HG02970 (cell line): ENCODE measurements at regions not wholly inside any gene's neighbourhood (a gene's known extent, or its start where the extent isn't known, plus 50 kb on each side); places are given as distances from the start of the nearest gene placed in this dataset.
"Not testable (repeated sequence)": the region's sequence is repeated elsewhere in the genome, so short reads cannot be mapped to it uniquely, and the experiment has no call there.

Experiments
- ATAC-seq: cut with Tn5 transposase; IDR thresholded peaks from one replicate; pipeline ENCODE4 v1.9.1; 2021; ENCODE audit warnings: mild to moderate bottlenecking, moderate library complexity, moderate number of reproducible peaks; ENCODE audit not compliant: unreplicated experiment, low FRiP score

DNA sequence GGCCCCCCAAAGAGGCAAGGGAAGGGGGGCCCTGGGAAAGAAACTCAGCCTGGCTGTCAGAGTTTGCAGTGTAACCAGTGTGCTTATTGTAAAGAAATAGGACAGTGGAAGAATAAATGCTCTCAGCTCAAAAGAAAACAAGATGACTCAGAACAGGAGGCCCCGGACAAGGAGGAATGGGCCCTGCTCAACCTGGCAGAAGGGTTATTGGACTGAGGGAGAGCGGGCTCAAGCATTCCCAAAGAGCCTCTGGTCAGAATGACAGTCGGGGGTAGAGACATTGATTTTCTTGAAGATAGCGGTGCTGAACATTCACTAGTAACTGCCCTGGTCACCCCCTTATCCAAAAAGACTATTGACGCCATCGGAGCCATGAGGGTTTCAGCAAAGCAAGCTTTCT is 100.4 kb upstream of the OSBPL11 start:
- no peak for ATAC-seq

DNA sequence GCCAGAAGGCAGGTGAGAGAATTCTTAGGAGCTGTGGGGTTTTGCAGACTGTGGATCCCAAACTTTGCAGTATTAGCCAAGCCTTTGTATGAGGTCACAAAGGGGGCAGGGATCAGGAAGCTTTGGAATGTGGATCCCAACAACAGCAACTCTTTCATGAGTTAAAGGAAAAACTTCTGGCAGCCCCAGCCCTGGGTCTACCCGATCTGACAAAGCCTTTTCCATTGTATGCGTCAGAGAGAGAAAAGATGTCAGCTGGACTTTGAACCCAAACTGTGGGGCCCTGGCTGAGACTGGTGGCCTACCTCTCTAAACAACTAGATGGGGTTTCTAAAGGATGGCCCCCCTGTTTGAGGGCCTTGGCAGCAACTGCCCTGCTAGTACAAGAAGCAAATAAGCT is 101.8 kb upstream of the OSBPL11 start:
- not testable (repeated sequence) for ATAC-seq

DNA sequence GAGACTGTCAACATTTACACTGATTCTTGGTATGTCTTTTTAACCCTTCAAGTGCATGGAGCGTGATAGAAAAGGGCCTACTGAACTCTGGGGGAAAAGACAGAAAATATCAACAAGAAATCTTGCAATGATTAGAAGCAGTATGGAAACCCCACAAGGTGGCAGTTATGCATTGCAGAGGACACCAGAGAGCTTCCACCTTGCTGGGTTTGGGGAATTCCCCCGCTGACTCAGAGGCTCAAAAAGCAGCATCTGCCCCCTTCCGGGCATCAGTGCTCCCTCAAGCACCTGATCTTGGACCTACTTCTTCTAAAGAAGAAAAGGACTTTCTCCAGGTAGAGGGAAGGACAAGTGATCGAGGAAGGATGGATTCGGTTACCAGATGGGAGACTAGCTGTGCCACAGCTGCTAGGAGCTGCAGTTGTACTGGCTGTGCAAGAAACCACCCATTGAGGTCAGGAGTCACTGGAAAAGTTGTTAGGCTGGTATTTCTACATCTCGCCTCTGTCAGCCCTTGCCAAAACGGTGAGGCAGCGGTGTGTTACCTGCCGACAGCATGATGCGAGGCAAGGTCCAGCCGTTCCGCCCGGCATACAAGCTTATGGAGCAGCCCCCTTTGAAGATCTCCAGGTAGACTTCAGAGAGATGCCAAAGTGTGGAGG is 102.8 kb upstream of the OSBPL11 start:
- not testable (repeated sequence) for ATAC-seq

- ATAC-seq: no peak
Observed at GRCh38 chr3:125715651-125716050, 120.4 kb upstream of the OSBPL11 start.

GRCh38 chr3:125732151-125732550 is 136.9 kb upstream of the OSBPL11 start:
- ATAC-seq: not testable (repeated sequence)

DNA sequence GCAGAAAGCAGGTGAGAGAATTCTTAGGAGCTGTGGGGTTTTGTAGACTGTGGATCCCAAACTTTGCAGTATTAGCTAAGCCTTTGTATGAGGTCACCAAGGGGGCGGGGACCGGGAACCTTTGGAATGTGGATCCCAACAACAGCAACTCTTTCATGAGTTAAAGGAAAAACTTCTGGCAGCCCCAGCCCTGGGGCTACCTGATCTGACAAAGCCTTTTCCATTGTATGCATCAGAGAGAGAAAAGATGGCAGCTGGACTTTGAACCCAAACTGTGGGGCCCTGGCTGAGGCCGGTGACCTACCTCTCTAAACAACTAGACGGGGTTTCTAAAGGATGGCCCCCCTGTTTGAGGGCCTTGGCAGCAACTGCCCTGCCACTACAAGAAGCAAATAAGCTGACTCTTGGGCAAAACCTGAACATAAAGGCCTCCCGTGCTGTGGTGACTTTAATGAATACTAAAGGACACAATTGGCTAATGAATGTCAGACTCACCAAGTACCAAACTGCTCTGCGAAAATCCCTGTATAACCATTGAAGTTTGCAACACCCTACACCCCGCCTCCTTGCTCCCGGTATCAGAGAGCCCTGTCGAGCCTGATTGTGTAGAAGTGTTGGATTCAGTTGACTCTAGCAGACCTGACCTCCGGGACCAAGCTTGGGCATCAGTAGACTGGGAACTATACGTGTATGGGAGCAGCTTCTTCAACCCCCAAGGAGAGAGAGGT is 146.9 kb upstream of the OSBPL11 start:
- ATAC-seq: not testable (repeated sequence)

- not testable (repeated sequence) for ATAC-seq
Observed at GRCh38 chr3:125742845-125743244, 147.5 kb upstream of the OSBPL11 start.

- not testable (repeated sequence) for ATAC-seq
Observed at GRCh38 chr3:125757050-125757449, 161.8 kb upstream of the OSBPL11 start.

- not testable (repeated sequence) for ATAC-seq
Observed at GRCh38 chr3:125758641-125759130, 163.4 kb upstream of the OSBPL11 start.

DNA sequence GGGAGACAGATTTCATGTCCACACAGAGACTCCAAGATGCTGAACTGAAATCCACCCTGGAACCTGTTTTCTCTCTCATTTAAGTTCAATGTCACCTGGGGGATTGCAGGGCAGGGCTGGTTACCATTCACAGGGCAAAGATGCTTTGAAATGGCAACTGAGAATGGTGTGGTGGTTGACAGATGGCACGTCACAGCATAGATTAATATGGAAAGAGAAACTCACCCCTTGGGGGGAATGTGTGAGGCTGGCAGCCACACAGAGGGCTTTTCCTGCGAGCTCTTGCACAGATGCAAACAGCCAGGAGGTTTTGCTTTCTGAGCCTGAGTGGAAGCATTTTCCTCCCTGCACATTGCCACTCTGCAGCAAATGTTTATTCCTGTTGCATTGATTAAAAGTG is 167.3 kb upstream of the OSBPL11 start:
- ATAC-seq: not testable (repeated sequence)

GRCh38 chr3:125766285-125766826 is 171.1 kb upstream of the OSBPL11 start:
- ATAC-seq: not testable (repeated sequence)

DNA sequence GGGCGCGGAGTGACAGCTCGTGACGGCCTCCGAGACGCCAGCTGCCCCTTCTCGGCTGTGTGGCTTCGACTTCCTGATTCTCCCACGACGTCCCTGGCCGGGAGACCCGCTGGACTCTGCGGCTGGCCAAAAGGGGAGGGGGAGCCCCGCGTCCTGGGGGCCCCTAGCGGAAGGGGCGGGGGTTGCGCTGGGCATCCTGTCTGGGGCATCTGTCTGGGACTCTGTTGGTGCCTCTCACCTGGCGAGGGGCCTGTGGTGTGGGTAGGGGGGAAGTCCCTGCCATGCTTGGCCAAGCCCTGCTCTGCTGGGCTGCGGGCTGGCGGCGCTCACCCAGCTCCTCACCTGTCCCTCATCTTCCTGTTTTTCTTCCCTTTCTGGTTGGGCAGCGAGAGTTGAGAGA is 171.6 kb upstream of the OSBPL11 start:
- ATAC-seq: not testable (repeated sequence)

- no peak for ATAC-seq
Observed at GRCh38 chr3:125767641-125768040, 172.3 kb upstream of the OSBPL11 start.

- not testable (repeated sequence) for ATAC-seq
Observed at GRCh38 chr3:125768821-125769220, 173.5 kb upstream of the OSBPL11 start.

DNA sequence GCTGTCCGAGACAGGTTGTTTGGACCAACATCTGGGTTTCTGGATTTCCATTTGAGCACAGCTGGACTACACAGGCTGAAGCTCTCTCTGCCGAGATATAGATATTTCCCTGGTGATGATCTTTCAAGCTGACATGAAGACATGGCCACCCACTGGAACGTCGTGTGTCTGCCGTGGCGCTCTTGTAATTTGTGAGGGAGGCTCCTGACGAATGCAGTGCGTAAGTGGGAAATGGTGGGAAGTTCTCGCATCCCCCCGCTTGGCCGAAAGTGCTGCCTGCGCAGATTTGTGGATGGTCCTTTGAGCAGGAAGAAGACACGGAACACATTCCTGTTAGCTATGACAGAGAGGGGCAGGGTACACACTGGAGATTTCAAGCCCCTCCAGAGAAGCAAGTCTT is 176.2 kb upstream of the OSBPL11 start:
- ATAC-seq: not testable (repeated sequence)

DNA sequence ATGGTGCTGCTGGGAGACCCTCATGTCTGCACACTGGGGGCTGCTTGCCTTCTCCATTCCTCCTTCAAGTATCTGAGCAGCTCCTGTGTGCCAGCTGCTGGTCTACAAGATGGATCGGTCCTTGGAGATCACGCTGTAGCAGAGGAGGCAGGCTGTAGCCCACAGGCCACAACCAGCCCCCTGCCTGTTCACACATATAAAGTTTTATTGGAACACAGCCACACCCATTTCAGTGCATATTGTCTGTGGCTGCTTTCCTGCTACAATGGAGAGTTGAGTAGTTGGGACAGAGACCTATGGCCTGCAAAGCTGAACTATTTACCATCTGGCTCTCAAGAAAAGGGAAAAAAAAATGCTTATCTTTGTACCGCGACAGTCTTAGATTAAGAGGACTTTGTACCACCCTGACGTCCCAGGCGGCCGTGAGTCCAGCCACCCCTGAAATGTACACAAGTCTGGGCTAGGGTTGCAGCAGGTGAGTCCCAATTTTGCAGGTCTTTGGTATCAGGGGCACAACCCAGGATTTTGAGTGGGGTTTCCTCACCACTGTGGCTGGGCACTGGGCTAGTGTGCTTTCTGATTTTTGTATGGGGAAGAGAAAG is 179.2 kb upstream of the OSBPL11 start:
- not testable (repeated sequence) for ATAC-seq

GRCh38 chr3:125775106-125775505 is 179.8 kb upstream of the OSBPL11 start:
- not testable (repeated sequence) for ATAC-seq

- ATAC-seq: not testable (repeated sequence)
Observed at GRCh38 chr3:125775606-125776294, 180.5 kb upstream of the OSBPL11 start.

- not testable (repeated sequence) for ATAC-seq
Observed at GRCh38 chr3:125779276-125779675, 184.0 kb upstream of the OSBPL11 start.

- not testable (repeated sequence) for ATAC-seq
Observed at GRCh38 chr3:125779918-125780317, 184.6 kb upstream of the OSBPL11 start.
